ENCODE measurements at regions not wholly inside any gene's neighbourhood (a gene's known extent, or its start where the extent isn't known, plus 50 kb on each side); places are given as distances from the start of the nearest gene placed in this dataset.

- H3K4me3 ChIP-seq = no peak overlapping the region
- H3K9me3 ChIP-seq = no peaks in the 10 kb centered on the region
- H3K27ac ChIP-seq = no peak overlapping the region
- DNase-seq (no peak), ATAC-seq (no peak)
- H3K36me3 ChIP-seq = no peaks in the 10 kb centered on the region
- peak in 1 of 9 donors; percentile 13 for TF ChIP-seq CTCF (IDR thresholded peaks at IDR 0.05)
- no peaks in the 10 kb centered on the region for H3K4me1 ChIP-seq
- no peaks in the 10 kb centered on the region for H3K27me3 ChIP-seq
- intact Hi-C loops (cut with DNase I) = no loop called here
Observed at GRCh38 chrX:125131164-125131563, 188.5 kb upstream of the TEX13C start.

- Histone ChIP-seq H3K9me3 (no peaks in the 10 kb centered on the region), H3K27ac (no peak overlapping the region), H3K27me3 (no peaks in the 10 kb centered on the region), H3K36me3 (no peaks in the 10 kb centered on the region), H3K4me1 (no peaks in the 10 kb centered on the region), H3K4me3 (no peak overlapping the region)
- WGBS, 2 donors = 18 to 32% methylated on average over 2 of the region's 2 CpGs
- ATAC-seq = no peak
- intact Hi-C loops (cut with DNase I) = no loop called here
- peak in 3 of 9 donors; percentile 12 to 30 (median 14) for TF ChIP-seq CTCF (IDR thresholded peaks at IDR 0.05)
- DNase-seq = no peak
Observed at GRCh38 chrX:125132274-125132673, 187.4 kb upstream of the TEX13C start.

- ATAC-seq = no peak
- Histone ChIP-seq H3K27me3 (no peaks in the 10 kb centered on the region), H3K36me3 (no peaks in the 10 kb centered on the region), H3K9me3 (no peaks in the 10 kb centered on the region), H3K4me3 (no peak overlapping the region), H3K27ac (no peak overlapping the region), H3K4me1 (no peaks in the 10 kb centered on the region)
- intact Hi-C loops (cut with DNase I) = no loop called here
- TF ChIP-seq CTCF (IDR thresholded peaks at IDR 0.05) = no peak
- WGBS, 2 donors = 79 to 100% methylated on average over 1 of the region's 1 CpG
- no peak for DNase-seq
Observed at GRCh38 chrX:125137521-125137920, 182.2 kb upstream of the TEX13C start.

GRCh38 chrX:125150231-125150630, 169.4 kb upstream of the TEX13C start:
- H3K36me3 ChIP-seq = no peaks in the 10 kb centered on the region
- intact Hi-C loops (cut with DNase I) = no loop called here
- ATAC-seq (no peak), DNase-seq (no peak)
- H3K4me3 ChIP-seq = no peak overlapping the region
- no peaks in the 10 kb centered on the region for H3K4me1 ChIP-seq
- 36 to 54% methylated on average over 2 of the region's 2 CpGs for WGBS, 2 donors
- no peak overlapping the region for H3K27ac ChIP-seq
- no peak for TF ChIP-seq CTCF (IDR thresholded peaks at IDR 0.05)
- no peaks in the 10 kb centered on the region for H3K9me3 ChIP-seq
- no peaks in the 10 kb centered on the region for H3K27me3 ChIP-seq

GRCh38 chrX:125151146-125151545, 168.5 kb upstream of the TEX13C start:
- H3K4me3 ChIP-seq = no peak overlapping the region
- no peaks in the 10 kb centered on the region for H3K9me3 ChIP-seq
- no peak for ATAC-seq
- no peak for TF ChIP-seq CTCF (IDR thresholded peaks at IDR 0.05)
- no peaks in the 10 kb centered on the region for H3K4me1 ChIP-seq
- DNase-seq = no peak
- H3K36me3 ChIP-seq = no peaks in the 10 kb centered on the region
- intact Hi-C loops (cut with DNase I) = no loop called here
- 85 to 86% methylated on average over 3 of the region's 3 CpGs for WGBS, 2 donors
- no peak overlapping the region for H3K27ac ChIP-seq
- H3K27me3 ChIP-seq = no peaks in the 10 kb centered on the region
